GM23338 (cell line): ENCODE measurements at regions not wholly inside any gene's neighbourhood (a gene's known extent, or its start where the extent isn't known, plus 50 kb on each side); places are given as distances from the start of the nearest gene placed in this dataset.
"Not testable (repeated sequence)": the region's sequence is repeated elsewhere in the genome, so short reads cannot be mapped to it uniquely, and the experiment has no call there.

Experiments
- ATAC-seq: fragments of 200-7000 bp; cut with Tn5 transposase; 3 replicates; pipeline ENCODE4 v1.9.1; 2020
- DNase-seq: peaks from one replicate; pipeline ENCODE4 v3.0.0-alpha.2; 2015; ENCODE audit warnings: low spot score
- H2AFZ ChIP-seq: fragments of 200-600 bp; sonication (generic); 2 replicates; pipeline ENCODE4 v1.8.0; 2016; ENCODE audit warnings: antibody characterized with exemption, mild to moderate bottlenecking, moderate library complexity
- H3F3A ChIP-seq: fragments of 200-600 bp; sonication (generic); replicated peaks from 2 replicates; pipeline ENCODE4 v1.8.0; 2017; ENCODE audit warnings: antibody characterized with exemption, mixed run types, low read depth
- H3K27ac ChIP-seq: fragments of 200-600 bp; sonication (generic); 2 replicates; pipeline ENCODE4 v1.6.1; 2016; ENCODE audit warnings: low read depth
- H3K27me3 ChIP-seq: fragments of 200-600 bp; sonication (generic); 2 replicates; pipeline ENCODE4 v1.8.0; 2016; ENCODE audit warnings: mild to moderate bottlenecking, mixed run types, moderate library complexity; ENCODE audit not compliant: insufficient read depth
- H3K36me3 ChIP-seq: fragments of 200-600 bp; sonication (generic); 2 replicates; pipeline ENCODE4 v1.8.0; 2016; ENCODE audit warnings: mild to moderate bottlenecking; ENCODE audit not compliant: insufficient read depth
- H3K4me1 ChIP-seq: fragments of 200-600 bp; sonication (generic); 2 replicates; pipeline ENCODE4 v1.8.0; 2016; ENCODE audit warnings: mild to moderate bottlenecking, moderate library complexity; ENCODE audit not compliant: insufficient read depth
- H3K4me2 ChIP-seq: fragments of 200-600 bp; sonication (generic); 2 replicates; pipeline ENCODE4 v1.7.1; 2017; ENCODE audit warnings: mixed run types
- H3K4me3 ChIP-seq: fragments of 200-600 bp; sonication (generic); 2 replicates; pipeline ENCODE4 v1.6.1; 2016; ENCODE audit warnings: mixed run types
- H3K79me2 ChIP-seq: fragments of 200-600 bp; sonication (generic); replicated peaks from 2 replicates; pipeline ENCODE4 v1.8.0; 2017; ENCODE audit warnings: mild to moderate bottlenecking; ENCODE audit not compliant: insufficient read depth
- H3K9me2 ChIP-seq: fragments of 200-600 bp; sonication (generic); 2 replicates; pipeline ENCODE4 v1.8.0; 2017; ENCODE audit not compliant: insufficient read depth
- H4K20me1 ChIP-seq: fragments of 200-600 bp; sonication (generic); replicated peaks from 2 replicates; pipeline ENCODE4 v1.8.0; 2017; ENCODE audit warnings: mild to moderate bottlenecking; ENCODE audit not compliant: insufficient read depth
- H3K27ac Mint-ChIP-seq: 2 replicates; pipeline ENCODE4 v1.8.0; 2020; ENCODE audit warnings: inconsistent platforms, mild to moderate bottlenecking, moderate library complexity, mixed read lengths
- H3K27me3 Mint-ChIP-seq: 3 replicates; pipeline ENCODE4 v1.8.0; 2022; ENCODE audit warnings: low read depth, mild to moderate bottlenecking, moderate library complexity, mixed read lengths, inconsistent platforms; ENCODE audit not compliant: insufficient read depth, poor library complexity
- H3K36me3 Mint-ChIP-seq: 3 replicates; pipeline ENCODE4 v1.8.0; 2021; ENCODE audit warnings: low read depth, mild to moderate bottlenecking, inconsistent platforms, moderate library complexity, mixed read lengths
- H3K4me1 Mint-ChIP-seq: 3 replicates; pipeline ENCODE4 v1.8.0; 2020; ENCODE audit warnings: mild to moderate bottlenecking, inconsistent platforms, mixed read lengths
- H3K4me3 Mint-ChIP-seq: 3 replicates; pipeline ENCODE4 v1.8.0; 2021; ENCODE audit warnings: moderate library complexity, mild to moderate bottlenecking, inconsistent platforms, mixed read lengths
- H3K9me3 Mint-ChIP-seq: 3 replicates; pipeline ENCODE4 v1.8.0; 2020; ENCODE audit warnings: moderate library complexity, mild to moderate bottlenecking, inconsistent platforms, mixed read lengths

GRCh38 chr7:63572196-63572595, 426.5 kb upstream of the ZNF722 start:
- not testable (repeated sequence) for H3F3A ChIP-seq, H3K4me3 ChIP-seq, H3K9me2 ChIP-seq, H3K79me2 ChIP-seq, ATAC-seq, DNase-seq, H3K27ac Mint-ChIP-seq, H3K27ac ChIP-seq, H3K4me2 ChIP-seq, H4K20me1 ChIP-seq, H2AFZ ChIP-seq, H3K27me3 ChIP-seq, H3K4me1 Mint-ChIP-seq, H3K36me3 ChIP-seq, H3K4me1 ChIP-seq, H3K27me3 Mint-ChIP-seq, H3K4me3 Mint-ChIP-seq
- Mint-ChIP-seq H3K9me3 (peaks cover 72% of the 10 kb centered on the region), H3K36me3 (peaks cover 30% of the 10 kb centered on the region)

GRCh38 chr7:63572956-63573355, 425.7 kb upstream of the ZNF722 start:
- Mint-ChIP-seq H3K9me3 (peaks cover 75% of the 10 kb centered on the region), H3K36me3 (peaks cover 29% of the 10 kb centered on the region)
- not testable (repeated sequence) for H2AFZ ChIP-seq, H3F3A ChIP-seq, H3K27ac ChIP-seq, H3K4me3 Mint-ChIP-seq, H3K4me1 ChIP-seq, H3K79me2 ChIP-seq, H3K27me3 ChIP-seq, H4K20me1 ChIP-seq, H3K36me3 ChIP-seq, DNase-seq, H3K4me2 ChIP-seq, H3K9me2 ChIP-seq, H3K27me3 Mint-ChIP-seq, H3K4me1 Mint-ChIP-seq, H3K4me3 ChIP-seq, ATAC-seq, H3K27ac Mint-ChIP-seq

DNA sequence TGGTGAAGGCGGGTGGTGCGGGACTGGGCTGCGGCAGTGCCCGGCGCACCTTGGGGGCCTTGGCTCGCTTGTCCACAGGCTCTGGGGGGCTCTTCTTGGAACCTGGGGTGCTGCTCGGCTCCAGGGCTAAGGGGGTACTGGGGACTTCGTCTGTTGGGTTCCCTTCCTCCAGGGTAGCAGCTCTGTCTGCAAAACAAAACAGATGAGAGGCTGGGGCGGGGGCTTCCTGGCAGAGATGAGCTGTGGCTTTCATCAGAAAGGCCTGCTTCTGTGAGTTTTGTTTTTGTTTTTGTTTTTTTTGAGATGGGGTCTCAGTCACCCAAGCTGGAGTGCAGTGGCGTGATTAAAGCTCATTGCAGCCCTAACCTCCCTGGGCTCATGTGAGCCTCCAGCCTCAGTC, 425.2 kb upstream of the ZNF722 start:
- not testable (repeated sequence) for H3K4me2 ChIP-seq, H3K36me3 ChIP-seq, H3K9me2 ChIP-seq, H4K20me1 ChIP-seq, H3K4me1 ChIP-seq, DNase-seq, H3K79me2 ChIP-seq, H3K27ac ChIP-seq, H3K4me1 Mint-ChIP-seq, H3K4me3 ChIP-seq, H3K27me3 Mint-ChIP-seq, H3K27ac Mint-ChIP-seq, ATAC-seq, H3K27me3 ChIP-seq, H3K4me3 Mint-ChIP-seq, H2AFZ ChIP-seq, H3F3A ChIP-seq
- peaks cover 29% of the 10 kb centered on the region for H3K36me3 Mint-ChIP-seq
- peaks cover 75% of the 10 kb centered on the region for H3K9me3 Mint-ChIP-seq

DNA sequence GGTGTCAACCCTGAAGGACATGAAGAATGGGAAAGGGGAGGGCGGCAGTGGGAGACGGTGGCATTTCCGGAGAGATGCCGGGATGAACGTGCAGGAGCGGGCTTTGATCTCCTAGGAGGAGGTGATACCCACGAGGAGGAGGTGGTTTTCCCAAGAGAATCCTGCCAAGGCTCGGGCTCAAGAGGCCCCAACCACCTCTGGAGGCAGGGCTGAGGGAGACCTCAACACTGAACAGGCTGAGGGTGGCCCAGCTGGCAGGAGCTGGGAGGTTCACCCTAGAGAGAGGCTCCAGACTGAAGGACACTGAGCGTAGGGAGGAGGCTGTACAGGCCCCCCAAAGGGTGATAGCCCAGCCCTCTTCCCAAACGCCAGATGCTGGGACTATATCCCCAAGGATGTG, 422.2 kb upstream of the ZNF722 start:
- H3K79me2 ChIP-seq, H3K4me3 ChIP-seq, H3K27ac Mint-ChIP-seq, H3K4me3 Mint-ChIP-seq, H3K27ac ChIP-seq, H4K20me1 ChIP-seq, ATAC-seq, H3F3A ChIP-seq, H3K4me1 ChIP-seq, H3K9me2 ChIP-seq, H3K27me3 ChIP-seq, H2AFZ ChIP-seq, DNase-seq, H3K4me1 Mint-ChIP-seq, H3K4me2 ChIP-seq, H3K36me3 ChIP-seq, H3K27me3 Mint-ChIP-seq: not testable (repeated sequence)
- Mint-ChIP-seq H3K9me3 (peaks cover 79% of the 10 kb centered on the region), H3K36me3 (peaks cover 23% of the 10 kb centered on the region; the same call in 2 of the 3 replicates)

- H3K79me2 ChIP-seq, H3K27me3 Mint-ChIP-seq, H2AFZ ChIP-seq, H3K4me1 ChIP-seq, ATAC-seq, H3K9me2 ChIP-seq, H3K4me1 Mint-ChIP-seq, H3K36me3 ChIP-seq, H3K4me3 Mint-ChIP-seq, H3F3A ChIP-seq, H3K27me3 ChIP-seq, H4K20me1 ChIP-seq, H3K4me3 ChIP-seq, H3K27ac Mint-ChIP-seq, H3K27ac ChIP-seq, H3K4me2 ChIP-seq, DNase-seq: not testable (repeated sequence)
- Mint-ChIP-seq H3K36me3 (peaks cover 23% of the 10 kb centered on the region; the same call in 2 of the 3 replicates), H3K9me3 (peaks cover 76% of the 10 kb centered on the region)
These were observed 421.6 kb upstream of the ZNF722 start for GRCh38 chr7:63577066-63577465.

GRCh38 chr7:63580045-63580444, 418.6 kb upstream of the ZNF722 start:
- not testable (repeated sequence) for H3K4me1 ChIP-seq, H3K9me2 ChIP-seq, H3K27me3 Mint-ChIP-seq, H3K4me3 ChIP-seq, H3K4me1 Mint-ChIP-seq, H2AFZ ChIP-seq, H3K27ac ChIP-seq, H3K36me3 ChIP-seq, H3K4me3 Mint-ChIP-seq, DNase-seq, H3K4me2 ChIP-seq, ATAC-seq, H3F3A ChIP-seq, H3K79me2 ChIP-seq, H3K27me3 ChIP-seq, H4K20me1 ChIP-seq, H3K27ac Mint-ChIP-seq
- peaks cover 66% of the 10 kb centered on the region for H3K9me3 Mint-ChIP-seq
- peaks cover 16% of the 10 kb centered on the region; the same call in 2 of the 3 replicates for H3K36me3 Mint-ChIP-seq
